Activated CD4-positive, alpha-beta T cell treated with anti-CD3 and anti-CD28 coated beads for 48 hours (primary cell): ENCODE measurements at regions not wholly inside any gene's neighbourhood (a gene's known extent, or its start where the extent isn't known, plus 50 kb on each side); places are given as distances from the start of the nearest gene placed in this dataset.
A peak's percentile ranks its signal among the peaks of the same experiment; 100 is the strongest.
"Not testable (repeated sequence)": the region's sequence is repeated elsewhere in the genome, so short reads cannot be mapped to it uniquely, and the experiment has no call there.

Source experiments
- DNase-seq: peaks from one replicate; pipeline ENCODE4 v3.0.0-alpha.2; 2020

- no peak for DNase-seq
Observed at GRCh38 chr9:104980039-104980654, 52.2 kb upstream of the ABCA1 start.

GRCh38 chr9:104981543-104982129, 53.7 kb upstream of the ABCA1 start:
- DNase-seq = no peak

GRCh38 chr9:104982543-104982942, 54.6 kb upstream of the ABCA1 start:
- DNase-seq = no peak

GRCh38 chr9:104983491-104983890, 55.5 kb upstream of the ABCA1 start:
- DNase-seq = no peak

GRCh38 chr9:104984121-104984520, 56.2 kb upstream of the ABCA1 start:
- DNase-seq = no peak

- no peak for DNase-seq
Observed at GRCh38 chr9:104984542-104984941, 56.6 kb upstream of the ABCA1 start.

- DNase-seq = no peak
Observed at GRCh38 chr9:104984948-104985347, 57.0 kb upstream of the ABCA1 start.

- DNase-seq = no peak
Observed at GRCh38 chr9:104986096-104986495, 58.1 kb upstream of the ABCA1 start.

GRCh38 chr9:104987743-104988142, 59.8 kb upstream of the ABCA1 start:
- no peak for DNase-seq

- DNase-seq = no peak
Observed at GRCh38 chr9:104988539-104988938, 60.6 kb upstream of the ABCA1 start.

GRCh38 chr9:104991144-104991953, 63.4 kb upstream of the ABCA1 start:
- peak; percentile 90 for DNase-seq

GRCh38 chr9:104992659-104993058, 64.7 kb upstream of the ABCA1 start:
- DNase-seq = no peak

- DNase-seq = peak; percentile 33
Observed at GRCh38 chr9:104993291-104993963, 65.5 kb upstream of the ABCA1 start.

- no peak for DNase-seq
Observed at GRCh38 chr9:104997536-104997935, 69.6 kb upstream of the ABCA1 start.

GRCh38 chr9:104999136-104999535, 71.2 kb upstream of the ABCA1 start:
- no peak for DNase-seq

- not testable (repeated sequence) for DNase-seq
Observed at GRCh38 chr9:105000529-105000928, 72.6 kb upstream of the ABCA1 start.

- no peak for DNase-seq
Observed at GRCh38 chr9:105004466-105005090, 76.6 kb upstream of the ABCA1 start.

- DNase-seq = no peak
Observed at GRCh38 chr9:105005186-105005585, 77.2 kb upstream of the ABCA1 start.

- no peak for DNase-seq
Observed at GRCh38 chr9:105006514-105006913, 78.6 kb upstream of the ABCA1 start.

- peak; percentile 39 for DNase-seq
Observed at GRCh38 chr9:105007143-105007542, 79.2 kb upstream of the ABCA1 start.

- not testable (repeated sequence) for DNase-seq
Observed at GRCh38 chr9:105010089-105010488, 82.1 kb upstream of the ABCA1 start.

GRCh38 chr9:105021917-105022316, 94.0 kb upstream of the ABCA1 start:
- no peak for DNase-seq

GRCh38 chr9:105022545-105022944, 94.6 kb upstream of the ABCA1 start:
- DNase-seq = not testable (repeated sequence)
